ENCODE measurements at regions not wholly inside any gene's neighbourhood (a gene's known extent, or its start where the extent isn't known, plus 50 kb on each side); places are given as distances from the start of the nearest gene placed in this dataset.

DNA sequence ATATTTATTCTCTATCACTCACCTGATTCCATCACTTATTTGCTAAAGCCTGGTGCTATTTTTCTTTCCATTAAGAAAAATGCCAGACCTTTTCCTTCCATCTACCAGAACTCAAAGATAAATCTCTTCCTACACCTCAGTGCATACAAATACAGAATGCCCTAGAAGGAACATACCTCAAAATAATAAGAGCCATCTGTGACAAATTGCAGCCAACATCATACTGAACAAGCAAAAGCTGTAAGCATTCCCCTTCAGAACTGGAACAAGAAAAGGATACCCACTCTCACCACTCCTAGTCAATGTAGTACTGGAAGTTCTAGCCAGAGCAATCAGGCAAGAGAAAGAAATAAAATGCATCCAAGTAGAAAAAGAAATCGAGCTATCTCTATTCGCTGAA lies 315.9 kb upstream of the UBE2E3 start:
- TF ChIP-seq, protein P1, sequence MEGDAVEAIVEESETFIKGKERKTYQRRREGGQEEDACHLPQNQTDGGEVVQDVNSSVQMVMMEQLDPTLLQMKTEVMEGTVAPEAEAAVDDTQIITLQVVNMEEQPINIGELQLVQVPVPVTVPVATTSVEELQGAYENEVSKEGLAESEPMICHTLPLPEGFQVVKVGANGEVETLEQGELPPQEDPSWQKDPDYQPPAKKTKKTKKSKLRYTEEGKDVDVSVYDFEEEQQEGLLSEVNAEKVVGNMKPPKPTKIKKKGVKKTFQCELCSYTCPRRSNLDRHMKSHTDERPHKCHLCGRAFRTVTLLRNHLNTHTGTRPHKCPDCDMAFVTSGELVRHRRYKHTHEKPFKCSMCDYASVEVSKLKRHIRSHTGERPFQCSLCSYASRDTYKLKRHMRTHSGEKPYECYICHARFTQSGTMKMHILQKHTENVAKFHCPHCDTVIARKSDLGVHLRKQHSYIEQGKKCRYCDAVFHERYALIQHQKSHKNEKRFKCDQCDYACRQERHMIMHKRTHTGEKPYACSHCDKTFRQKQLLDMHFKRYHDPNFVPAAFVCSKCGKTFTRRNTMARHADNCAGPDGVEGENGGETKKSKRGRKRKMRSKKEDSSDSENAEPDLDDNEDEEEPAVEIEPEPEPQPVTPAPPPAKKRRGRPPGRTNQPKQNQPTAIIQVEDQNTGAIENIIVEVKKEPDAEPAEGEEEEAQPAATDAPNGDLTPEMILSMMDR (IDR thresholded peaks at IDR 0.05; ENCODE audit: insufficient read depth, low read length, poor library complexity, severe bottlenecking), result no peak
- TF ChIP-seq EZH2phosphoT487 (conservative IDR thresholded peaks at IDR 0.05; ENCODE audit: low read length), result no peak

All from SU-DHL-6 (cell line).